NOMO-1 (cell line): ENCODE measurements at regions not wholly inside any gene's neighbourhood (a gene's known extent, or its start where the extent isn't known, plus 50 kb on each side); places are given as distances from the start of the nearest gene placed in this dataset.
A peak's percentile ranks its signal among the peaks of the same experiment; 100 is the strongest.
"Not testable (repeated sequence)": the region's sequence is repeated elsewhere in the genome, so short reads cannot be mapped to it uniquely, and the experiment has no call there.

Experiments
- DNase-seq, 2 experiments: peaks; one replicate each; lab custom pipeline; 2025; ENCODE audit not compliant: unreplicated experiment in 2 of 2; lab: John Stamatoyannopoulos, UW

DNA sequence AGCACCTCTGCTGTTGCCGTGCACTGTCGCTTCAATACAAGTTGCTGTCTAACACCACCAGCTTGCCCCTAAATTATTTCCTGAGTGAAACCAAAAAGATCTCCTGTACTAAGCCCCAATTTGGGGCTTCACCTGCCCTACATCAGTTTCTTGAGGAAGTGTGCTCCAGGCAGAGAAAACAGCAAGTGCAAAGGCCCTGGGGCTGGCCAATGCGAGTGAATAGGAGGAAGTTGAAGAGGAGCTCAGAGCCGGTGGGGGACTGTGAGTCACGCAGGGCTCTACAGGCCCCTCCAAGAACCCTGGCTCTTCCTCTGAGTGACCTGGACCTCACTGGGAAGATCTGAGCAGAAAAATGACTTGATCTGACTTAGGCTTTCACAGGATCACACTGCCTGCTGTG, 117.2 kb downstream of the IPO8 start:
- DNase-seq, result no peak

DNA sequence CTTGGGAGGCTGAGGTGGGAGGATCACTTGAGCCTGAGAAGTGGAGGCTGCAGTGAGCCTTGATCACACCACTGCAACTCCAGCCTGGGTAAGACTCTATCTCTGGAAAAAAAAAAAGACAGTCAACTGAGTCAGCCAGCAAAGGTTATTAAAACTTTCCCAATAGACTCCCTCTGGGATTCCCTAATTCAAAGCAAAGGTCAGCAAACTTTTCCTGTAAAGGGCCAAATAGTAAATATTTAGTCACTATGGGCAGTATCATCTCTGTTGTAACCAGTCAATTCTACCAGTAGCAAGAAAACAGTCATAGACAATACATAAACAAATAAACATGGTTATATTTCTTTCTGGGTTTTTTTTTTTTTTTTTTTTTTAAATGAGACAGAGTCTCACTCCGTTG, 122.5 kb downstream of the IPO8 start:
- no peak for DNase-seq

DNA sequence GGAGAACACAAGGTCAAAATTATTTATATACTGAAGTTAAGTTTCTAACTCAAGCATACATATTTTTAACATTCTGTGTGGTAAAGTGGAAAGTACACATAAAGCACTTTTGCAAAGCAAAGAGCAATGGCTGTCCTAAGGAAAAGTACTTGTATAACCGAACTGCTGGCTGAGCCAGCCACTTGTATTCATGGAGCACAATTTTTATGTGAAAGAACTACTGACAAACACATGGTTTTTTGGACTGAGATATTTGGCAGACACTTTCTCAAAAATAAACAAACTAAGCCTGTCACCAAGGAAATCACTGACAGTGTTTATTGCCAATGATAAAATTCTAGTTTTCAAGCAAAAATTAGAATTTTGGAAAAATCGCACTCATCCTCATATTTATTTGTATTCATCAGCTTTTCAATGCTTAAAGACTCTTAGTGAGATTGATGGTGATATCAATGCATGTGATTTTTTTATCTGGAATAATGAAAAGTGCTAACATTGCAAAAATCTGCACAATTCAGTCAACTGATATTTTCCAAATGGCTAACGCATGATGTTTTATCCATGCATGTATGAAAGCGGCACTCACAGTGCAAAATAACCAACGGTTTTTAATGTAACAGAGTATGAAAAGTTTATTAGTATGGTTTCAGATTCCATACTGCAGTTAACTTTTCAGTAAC, 125.3 kb downstream of the IPO8 start:
- no peak for DNase-seq

DNA sequence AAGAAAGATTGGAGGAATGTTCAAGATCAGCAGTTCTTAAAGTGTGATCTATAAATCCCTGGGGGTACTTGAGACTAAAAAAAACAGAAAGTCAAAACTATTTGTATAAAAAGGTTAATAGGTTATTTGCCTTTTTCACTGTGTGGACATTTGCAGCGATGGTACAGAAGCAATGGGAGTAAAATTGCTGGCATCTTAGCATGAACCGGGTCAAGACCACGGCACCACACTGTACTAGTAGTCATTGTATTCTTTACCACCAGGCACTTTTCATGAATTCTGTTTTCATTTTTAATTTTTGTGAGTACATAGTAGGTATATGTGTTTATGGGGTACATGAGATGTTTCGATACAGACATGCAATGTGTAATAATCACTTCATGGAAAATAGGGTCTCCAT, 126.2 kb downstream of the IPO8 start:
- no peak for DNase-seq

DNA sequence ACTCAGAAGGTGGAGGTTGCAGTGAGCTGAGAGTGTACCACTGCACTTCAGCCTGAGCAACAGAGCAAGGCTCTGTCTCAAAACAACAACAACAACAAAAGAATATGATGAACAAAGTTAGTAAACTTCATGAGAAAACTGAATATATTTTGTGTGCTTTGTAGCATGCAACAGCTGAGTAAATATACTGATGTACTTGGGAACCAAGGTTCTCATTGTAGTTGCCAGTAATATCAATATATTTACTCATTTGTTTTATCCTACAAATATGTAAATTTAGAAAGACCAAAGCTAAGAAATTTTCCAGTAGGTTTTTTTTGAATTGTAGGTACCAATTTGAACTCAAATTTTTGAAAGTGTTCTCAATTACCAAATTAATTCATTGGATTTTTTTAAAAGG, 127.2 kb downstream of the IPO8 start:
- DNase-seq, result no peak

DNA sequence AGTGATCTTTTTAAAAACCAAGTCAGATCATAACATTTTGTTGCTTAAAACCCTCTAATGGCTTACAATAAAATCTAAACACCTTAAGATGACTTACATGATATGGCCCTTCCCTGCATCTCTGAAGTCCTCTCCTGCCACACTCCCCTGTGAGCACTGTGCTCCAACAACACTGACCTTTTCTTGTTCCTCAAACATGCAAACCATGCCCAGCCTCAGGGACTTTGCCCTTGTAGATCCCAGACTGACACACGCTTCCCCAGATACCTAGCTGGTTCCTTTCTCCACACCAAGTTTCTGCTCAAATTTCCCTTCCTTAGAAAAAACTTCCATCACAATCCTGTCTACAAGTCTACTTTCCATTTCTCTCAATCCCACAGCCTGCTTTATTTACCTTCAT, 128.6 kb downstream of the IPO8 start:
- no peak for DNase-seq

DNA sequence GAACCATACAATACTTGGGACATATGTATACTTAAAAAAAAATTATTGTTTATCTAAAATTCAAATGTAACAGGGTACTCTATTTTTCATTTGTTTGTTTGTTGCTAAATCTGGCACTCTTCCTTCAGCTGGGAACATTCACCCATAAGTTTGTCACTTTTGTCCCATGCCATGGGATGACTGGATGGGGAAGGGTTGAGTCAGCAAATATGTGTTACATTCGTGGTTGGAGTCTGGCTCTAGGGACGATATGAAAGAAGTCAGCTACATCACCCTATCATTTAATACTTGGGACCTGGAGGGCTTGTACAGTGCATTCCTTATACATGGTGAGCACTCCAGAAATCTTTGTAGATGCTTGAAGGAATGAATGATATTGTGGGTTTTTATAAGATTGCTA, 131.3 kb downstream of the IPO8 start:
- no peak for DNase-seq

DNA sequence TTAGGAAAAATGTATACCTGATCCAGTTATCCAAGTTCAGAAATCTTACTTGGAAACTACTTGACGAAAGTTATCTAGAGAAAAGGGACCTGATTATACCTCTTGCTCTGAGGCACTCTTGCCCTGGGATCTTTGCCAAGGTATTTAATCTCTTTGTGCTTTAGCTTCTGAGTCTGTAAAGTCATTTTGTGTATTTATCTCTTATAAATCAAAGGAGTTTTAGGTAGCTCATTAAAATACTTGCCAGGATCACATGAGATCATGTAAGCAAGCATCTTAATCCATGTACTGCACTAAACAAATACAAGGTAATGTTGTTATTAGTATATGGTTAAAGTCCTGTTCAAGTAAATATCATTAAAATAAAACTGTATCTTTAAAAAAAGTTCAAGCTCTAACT, 147.5 kb downstream of the IPO8 start:
- DNase-seq, result no peak

DNA sequence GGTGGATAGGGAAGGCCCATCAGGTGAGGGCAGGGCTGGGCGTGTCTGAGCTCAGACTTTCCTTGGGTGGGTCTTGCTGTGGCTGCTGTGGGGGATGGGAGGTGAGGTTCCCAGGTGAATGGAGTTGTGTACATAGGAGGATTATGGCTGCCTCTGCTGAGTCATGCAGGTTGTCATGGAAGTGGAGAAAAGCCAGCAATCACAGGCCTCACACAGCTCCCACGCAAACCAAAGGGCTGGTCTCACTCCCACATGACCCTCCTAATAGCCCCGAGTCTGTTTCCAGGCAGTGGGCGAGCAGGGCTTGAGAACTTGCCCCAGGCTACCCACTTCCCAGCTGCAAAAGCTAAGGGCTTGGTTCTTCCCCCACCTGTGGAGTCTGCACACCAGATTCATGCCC, 149.5 kb downstream of the IPO8 start:
- no peak for DNase-seq

DNA sequence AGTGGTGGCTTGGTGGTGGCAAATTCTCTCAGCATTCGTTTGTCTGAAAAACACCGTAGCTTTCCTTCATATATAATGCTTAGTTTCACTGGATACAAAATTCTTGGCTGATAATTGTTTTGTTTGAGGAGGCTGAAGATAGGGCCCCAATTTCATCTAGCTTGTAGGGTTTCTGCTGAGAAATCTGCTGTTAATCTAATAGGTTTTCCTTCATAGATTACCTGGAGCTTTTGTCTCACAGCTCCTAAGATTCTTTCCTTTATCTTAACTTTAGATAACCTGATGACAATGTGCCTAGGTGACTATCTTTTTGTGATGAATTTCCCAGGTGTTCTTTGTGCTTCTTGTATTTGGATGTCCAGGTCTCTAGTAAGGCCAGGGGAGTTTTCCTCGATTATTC, 151.0 kb downstream of the IPO8 start:
- not testable (repeated sequence) for DNase-seq

DNA sequence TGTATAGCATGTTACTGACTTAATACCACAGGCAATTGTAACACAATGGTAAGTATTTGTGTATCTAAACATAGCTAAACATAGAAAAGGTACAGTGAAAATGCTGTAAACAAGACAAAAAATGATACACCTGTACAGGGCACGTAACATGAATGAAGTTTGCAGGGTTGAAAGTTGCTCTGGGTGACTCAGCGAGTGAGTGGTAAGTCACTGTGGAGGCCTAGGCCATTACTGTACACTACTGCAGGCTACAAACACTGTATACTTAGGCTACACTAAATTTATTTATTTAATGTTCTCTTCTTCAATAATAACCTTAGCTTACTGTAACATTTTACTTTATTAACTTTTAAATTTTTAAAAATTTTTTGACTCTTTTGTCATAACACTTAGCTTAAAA, 158.4 kb downstream of the IPO8 start:
- no peak for DNase-seq

DNA sequence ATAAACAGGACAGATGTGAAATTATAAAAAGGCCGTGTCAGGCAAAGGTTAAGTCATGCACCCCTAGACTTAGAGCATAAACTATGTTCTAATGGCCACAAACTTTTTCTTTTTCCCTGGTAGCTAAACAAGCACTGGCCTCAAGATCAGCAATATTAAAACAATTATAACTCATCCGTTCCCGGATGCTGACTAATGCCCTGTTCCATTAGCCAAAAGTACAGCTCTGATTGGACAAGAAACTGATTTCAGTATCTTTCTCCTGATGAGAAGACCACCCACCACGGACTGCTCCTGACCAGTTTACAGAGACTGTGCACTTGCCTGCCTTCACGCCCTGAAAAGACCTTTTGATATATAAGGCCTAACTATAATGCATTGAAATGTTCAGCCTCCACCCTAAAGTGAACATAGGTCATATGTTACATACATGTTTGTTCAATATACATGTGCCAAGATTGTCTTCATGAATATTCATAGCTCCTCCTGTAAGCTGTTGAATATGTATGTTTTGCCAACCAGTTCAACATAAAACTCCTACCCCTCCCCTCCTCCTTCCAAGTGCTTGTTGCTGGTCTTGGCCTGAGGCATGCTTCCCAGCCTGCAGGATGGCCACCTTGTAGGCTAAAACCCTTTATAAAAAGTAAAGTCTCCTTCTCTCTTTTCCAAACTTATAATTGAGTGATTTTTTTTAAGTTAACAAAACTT, 162.0 kb downstream of the IPO8 start:
- no peak for DNase-seq

DNA sequence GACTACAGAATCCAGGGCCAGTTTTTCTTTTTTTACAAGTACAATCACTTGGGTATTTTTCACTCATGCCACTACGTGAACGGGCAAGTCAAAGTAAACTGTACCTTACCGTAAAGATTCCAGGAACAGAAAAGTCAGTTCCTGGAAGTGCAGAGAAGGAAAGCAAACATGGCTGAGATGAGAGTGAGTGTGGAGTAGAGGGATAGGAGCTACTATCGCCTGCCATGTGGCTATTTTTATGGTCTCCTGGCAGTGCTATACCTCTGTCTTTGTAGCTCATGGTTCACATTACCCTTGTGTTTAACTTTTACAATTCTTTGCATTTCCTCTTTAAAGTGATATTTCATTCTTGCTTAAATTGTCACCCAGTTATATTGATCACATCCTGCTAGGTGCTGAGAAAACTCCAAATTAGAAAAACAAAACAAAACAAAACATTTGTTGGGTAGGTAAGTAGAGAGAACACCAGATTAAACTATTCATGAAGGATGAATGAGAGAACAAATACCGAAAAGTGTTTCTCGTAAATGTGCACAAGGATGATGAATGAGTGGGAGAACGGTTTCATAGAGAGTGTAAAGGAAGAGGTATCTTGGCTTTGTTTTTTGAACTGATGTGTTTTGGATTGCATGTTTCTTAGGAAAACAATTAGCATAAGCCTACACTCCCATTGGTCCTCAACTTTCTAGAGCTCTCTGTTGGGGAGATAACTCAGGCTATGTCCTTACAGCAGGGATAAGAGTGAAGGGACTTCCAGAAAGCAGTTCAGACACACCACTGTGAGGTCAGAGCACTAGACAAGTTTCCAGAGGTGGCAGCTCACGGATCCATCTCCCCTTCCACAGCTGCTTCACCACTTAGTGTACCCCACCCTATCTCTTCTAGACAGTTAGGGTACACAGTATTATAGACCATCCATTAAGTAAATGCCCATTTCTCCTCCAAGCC, 163.7 kb downstream of the IPO8 start:
- no peak for DNase-seq

DNA sequence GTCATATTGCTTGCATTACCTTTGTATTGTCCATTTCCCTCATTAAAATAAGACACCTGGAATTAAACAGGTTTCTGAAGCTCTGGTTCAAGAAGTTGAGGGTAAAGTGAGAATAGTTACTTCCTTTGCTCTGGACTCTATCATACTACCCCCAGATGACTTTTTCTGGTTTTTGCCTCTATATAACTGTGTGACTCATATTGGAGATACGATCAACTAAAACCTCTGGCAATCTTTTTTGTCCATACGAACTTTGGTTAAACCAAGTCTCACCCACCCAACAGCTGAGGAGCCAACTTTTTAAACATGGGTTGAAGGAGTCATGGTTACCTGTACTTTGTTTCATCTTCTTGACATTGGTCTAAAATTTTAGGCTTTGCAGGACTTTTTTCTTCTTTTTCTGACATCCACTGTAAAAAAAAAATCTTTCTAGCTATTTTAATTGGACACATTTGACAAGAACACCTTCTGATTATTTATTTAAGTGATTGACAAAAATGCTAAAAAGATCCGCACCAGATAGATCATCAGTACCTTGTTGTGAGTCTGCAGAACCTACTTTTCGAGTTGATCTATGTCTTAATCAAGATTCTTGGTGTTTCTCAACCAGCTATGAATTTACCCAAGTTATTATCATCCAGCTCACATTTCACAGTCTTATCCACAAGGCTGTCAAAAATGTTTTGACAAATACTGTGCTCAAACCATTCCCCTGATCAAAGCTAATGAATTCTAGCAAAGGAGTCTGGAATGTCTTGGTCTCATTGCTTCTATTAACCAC, 166.0 kb downstream of the IPO8 start:
- DNase-seq, result no peak

DNA sequence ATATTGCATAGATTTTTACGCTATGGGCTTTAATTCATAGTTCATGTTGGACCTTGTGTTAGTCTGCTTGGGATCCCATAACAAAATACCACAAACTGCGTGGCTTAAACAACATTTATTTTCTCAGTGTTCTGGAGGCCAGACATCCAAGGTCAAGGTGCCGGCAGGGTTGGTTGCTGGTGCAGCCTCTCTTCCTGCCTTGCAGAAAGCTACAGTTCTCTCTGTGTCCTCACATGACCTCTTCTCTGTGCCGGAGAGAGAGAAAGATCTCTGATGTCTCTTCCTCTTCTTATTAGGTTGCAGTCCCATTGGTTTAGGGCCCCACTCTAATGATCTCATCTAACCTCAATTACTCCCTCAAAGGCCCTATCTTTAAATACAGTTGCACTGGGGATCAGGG, 170.5 kb downstream of the IPO8 start:
- DNase-seq, result no peak

DNA sequence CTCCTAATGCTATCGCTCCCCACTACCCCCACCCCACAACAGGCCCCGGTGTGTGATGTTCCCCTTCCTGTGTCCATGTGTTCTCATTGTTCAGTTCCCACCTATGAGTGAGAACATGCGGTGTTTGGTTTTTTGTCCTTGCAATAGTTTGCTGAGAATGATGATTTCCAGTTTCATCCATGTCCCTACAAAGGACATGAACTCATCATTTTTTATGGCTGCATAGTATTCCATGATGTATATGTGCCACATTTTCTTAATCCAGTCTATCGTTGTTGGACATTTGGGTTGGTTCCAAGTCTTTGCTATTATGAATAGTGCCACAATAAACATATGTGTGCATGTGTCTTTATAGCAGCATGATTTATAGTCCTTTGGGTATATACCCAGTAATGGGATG, 175.4 kb downstream of the IPO8 start:
- DNase-seq, result not testable (repeated sequence)

DNA sequence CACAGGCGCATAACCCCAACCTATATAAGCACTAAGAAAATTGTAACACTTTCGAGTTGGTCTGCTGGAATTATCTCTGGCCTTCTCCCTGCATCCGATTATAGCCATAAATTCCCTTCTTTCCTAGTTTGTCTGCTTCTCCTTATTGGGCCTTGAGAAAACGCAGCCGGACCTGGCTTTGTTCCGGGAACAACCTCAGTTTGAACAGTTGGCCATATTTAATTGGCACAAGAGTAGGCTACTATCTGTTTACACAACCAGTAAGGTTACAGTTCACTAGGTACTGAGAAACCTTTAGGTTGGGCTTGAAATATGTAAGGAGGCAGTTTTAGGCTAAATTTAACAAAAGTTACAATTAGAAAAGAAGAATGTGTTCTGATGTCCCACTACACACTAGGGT, 176.1 kb downstream of the IPO8 start:
- DNase-seq, result no peak

DNA sequence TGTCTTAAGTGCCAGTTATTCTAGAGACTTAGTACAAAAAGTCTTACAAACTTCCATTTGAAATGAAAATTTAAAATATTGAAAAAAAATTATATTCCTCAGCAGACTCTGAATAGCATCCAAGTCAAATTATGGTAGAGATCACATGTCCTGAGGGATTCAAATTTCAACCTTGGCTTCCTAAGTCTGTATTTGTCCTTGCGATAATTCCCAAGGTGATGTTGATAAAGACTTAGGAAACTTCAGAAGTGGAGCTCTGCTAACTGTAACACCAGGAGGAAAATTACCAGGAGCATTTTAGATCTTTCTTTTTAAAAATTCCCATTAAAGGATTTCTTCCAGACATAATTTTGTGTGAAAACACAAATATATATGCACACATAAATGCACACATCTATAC, 178.3 kb downstream of the IPO8 start:
- no peak for DNase-seq

DNA sequence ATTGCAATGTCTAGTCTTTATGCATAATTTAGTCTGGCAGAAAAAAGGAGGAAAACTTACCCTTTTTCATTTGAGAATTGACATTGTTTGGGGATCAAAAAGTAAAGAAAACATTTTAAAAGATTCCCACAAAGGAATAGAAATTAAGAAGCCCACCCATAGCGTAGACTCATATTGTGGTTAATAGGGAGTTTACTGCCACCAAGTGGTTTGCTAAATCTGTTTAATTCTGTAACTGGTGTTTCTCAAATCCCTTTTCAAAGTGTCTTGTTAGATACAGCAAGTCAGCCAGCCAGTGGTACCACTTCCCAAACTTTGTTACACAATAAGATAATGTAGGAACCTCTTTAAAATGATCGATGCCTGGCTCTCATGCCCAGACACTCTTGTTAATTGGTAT, 180.3 kb downstream of the IPO8 start:
- peak in 1 of 2 experiments; percentile 12 for DNase-seq

DNA sequence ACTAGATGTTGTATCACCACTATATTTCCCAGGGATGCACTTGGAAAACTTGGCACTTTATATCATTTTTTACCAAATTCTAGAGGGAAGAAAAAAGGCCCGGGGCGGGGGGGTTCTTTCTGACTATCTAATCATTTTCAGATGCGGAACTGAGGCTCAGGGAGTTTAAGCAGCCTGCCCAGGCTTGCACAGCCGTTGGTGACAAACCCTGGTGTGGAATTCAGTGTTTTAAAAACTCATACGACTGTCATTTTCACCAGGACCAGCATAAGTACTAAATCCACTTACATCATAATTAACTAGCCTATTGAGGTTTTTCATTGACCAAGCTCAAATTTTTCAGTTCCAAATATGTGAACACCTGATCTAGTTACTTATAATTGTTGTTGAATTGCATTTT, 181.0 kb downstream of the IPO8 start:
- DNase-seq, result no peak
